ENCODE measurements at regions not wholly inside any gene's neighbourhood (a gene's known extent, or its start where the extent isn't known, plus 50 kb on each side); places are given as distances from the start of the nearest gene placed in this dataset.

DNA sequence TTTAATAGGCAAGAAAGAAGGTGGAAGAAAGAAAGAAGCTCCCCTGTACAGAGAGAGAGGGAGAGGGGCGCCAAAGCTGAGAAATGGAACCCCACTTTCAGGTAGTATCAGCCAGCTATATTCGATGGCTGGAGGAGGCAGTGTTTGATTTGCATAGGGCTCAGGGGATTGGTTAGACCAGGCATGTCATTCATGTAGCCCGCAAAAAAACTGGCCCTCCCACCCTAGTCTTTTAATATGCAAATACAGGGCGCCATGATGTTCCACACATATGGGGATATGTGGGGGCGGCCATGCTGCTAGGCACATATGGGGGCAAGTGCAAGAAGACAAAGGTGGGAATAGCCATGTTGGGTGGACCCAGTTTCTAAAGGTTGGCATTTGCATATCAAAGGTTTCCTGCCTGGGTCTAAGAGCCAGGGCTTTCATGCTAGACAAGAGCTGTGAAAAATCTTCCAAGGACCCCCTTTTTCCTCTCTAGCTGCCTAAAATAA lies 174.4 kb upstream of the ADRA1B start:
- Histone ChIP-seq H3K27me3 (no peaks in the 10 kb centered on the region), H3K4me1 (no peaks in the 10 kb centered on the region), H3K9me3 (no peaks in the 10 kb centered on the region), H3K4me3 (no peak overlapping the region), H3K27ac (no peak overlapping the region), H3K36me3 (no peaks in the 10 kb centered on the region)
- no peak for TF ChIP-seq CTCF (IDR thresholded peaks at IDR 0.05)
- no peak for DNase-seq
- intact Hi-C loops (cut with DNase I; ENCODE audit: low total_unique reads): no loop called here

GRCh38 chr5:159743234-159743633 lies 173.0 kb upstream of the ADRA1B start:
- H3K4me3 ChIP-seq: no peak overlapping the region
- intact Hi-C loops (cut with DNase I; ENCODE audit: low total_unique reads): no loop called here
- no peak for TF ChIP-seq CTCF (IDR thresholded peaks at IDR 0.05)
- no peak overlapping the region for H3K27ac ChIP-seq
- DNase-seq: no peak
- H3K27me3 ChIP-seq: no peaks in the 10 kb centered on the region
- no peaks in the 10 kb centered on the region for H3K4me1 ChIP-seq
- H3K9me3 ChIP-seq: no peaks in the 10 kb centered on the region
- H3K36me3 ChIP-seq: no peaks in the 10 kb centered on the region

DNA sequence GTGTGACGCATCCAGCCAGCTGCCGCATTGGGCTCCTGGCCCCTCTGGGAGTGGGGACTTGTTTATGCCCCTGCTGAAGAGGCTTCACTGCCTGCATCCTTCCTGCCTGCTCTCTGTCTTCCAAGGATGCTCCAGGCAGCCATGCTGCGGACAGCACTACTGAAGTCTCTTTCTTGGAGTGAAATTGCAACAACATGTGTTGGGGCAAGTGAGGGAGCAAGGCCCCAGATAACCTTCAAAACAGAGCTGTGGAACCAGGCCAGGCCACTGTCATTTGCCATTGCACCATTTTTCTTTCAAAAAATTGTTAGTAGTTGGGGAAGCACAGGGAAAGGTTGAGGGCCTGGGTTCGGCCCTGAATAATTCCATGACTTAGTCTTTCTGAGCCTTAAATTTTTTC lies 169.6 kb upstream of the ADRA1B start:
- peaks cover 0 to 15% (median 6%) of the 10 kb centered on the region in 4 donors for H3K4me1 ChIP-seq
- TF ChIP-seq CTCF (IDR thresholded peaks at IDR 0.05): no peak
- DNase-seq: no peak
- H3K36me3 ChIP-seq: no peaks in the 10 kb centered on the region
- no peaks in the 10 kb centered on the region for H3K9me3 ChIP-seq
- no peak overlapping the region for H3K4me3 ChIP-seq
- intact Hi-C loops (cut with DNase I; ENCODE audit: low total_unique reads): no loop called here
- no peaks in the 10 kb centered on the region for H3K27me3 ChIP-seq
- no peak overlapping the region for H3K27ac ChIP-seq

GRCh38 chr5:159749146-159749545 lies 167.1 kb upstream of the ADRA1B start:
- Histone ChIP-seq H3K36me3 (no peaks in the 10 kb centered on the region), H3K4me1 (peaks cover 0 to 38% (median 8%) of the 10 kb centered on the region in 4 donors), H3K27me3 (no peaks in the 10 kb centered on the region), H3K27ac (peak overlapping the region in 1 of 2 donors; percentile 46), H3K9me3 (no peaks in the 10 kb centered on the region), H3K4me3 (no peak overlapping the region)
- no peak for DNase-seq
- TF ChIP-seq CTCF (IDR thresholded peaks at IDR 0.05): no peak
- intact Hi-C loops (cut with DNase I; ENCODE audit: low total_unique reads): no loop called here

DNA sequence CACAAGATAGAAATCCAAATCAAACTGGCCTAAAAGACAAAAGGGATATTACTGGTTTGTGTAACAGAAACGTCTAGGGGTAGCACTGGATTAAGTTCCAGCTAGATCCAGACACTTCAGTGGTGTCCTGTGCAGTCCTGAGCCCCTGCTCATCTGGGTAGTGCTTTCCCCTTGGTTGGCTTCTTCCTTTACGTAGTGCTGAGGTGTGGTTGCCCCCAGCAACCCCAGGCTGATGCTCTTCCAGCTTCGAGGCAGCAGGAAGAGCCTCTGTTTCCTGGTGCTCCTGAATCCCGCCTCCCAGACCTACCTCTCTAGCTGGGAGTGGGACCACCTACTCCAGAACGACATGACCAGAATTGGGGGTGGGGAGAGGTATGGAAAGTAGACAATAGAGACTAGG lies 166.1 kb upstream of the ADRA1B start:
- TF ChIP-seq CTCF (IDR thresholded peaks at IDR 0.05): no peak
- no peak overlapping the region for H3K4me3 ChIP-seq
- H3K36me3 ChIP-seq: no peaks in the 10 kb centered on the region
- H3K27me3 ChIP-seq: no peaks in the 10 kb centered on the region
- H3K4me1 ChIP-seq: peaks cover 0 to 38% (median 8%) of the 10 kb centered on the region in 4 donors
- H3K27ac ChIP-seq: peak overlapping the region; percentile 16 to 30
- DNase-seq: no peak
- no peaks in the 10 kb centered on the region for H3K9me3 ChIP-seq
- intact Hi-C loops (cut with DNase I; ENCODE audit: low total_unique reads): loop anchor here (10.0 kb wide), 1 partner anchor 235 kb away; no protein-coding TSS in a partner anchor

GRCh38 chr5:159751459-159751858 lies 164.8 kb upstream of the ADRA1B start:
- no peak for DNase-seq
- H3K4me3 ChIP-seq: no peak overlapping the region
- no peaks in the 10 kb centered on the region for H3K36me3 ChIP-seq
- intact Hi-C loops (cut with DNase I; ENCODE audit: low total_unique reads): loop anchor here (10.0 kb wide), 1 partner anchor 237 kb away; no protein-coding TSS in a partner anchor
- no peaks in the 10 kb centered on the region for H3K27me3 ChIP-seq
- peaks cover 0 to 44% (median 8%) of the 10 kb centered on the region in 4 donors for H3K4me1 ChIP-seq
- no peak for TF ChIP-seq CTCF (IDR thresholded peaks at IDR 0.05)
- H3K9me3 ChIP-seq: no peaks in the 10 kb centered on the region
- H3K27ac ChIP-seq: no peak overlapping the region
